LHCN-M2 (cell line): ENCODE measurements at regions not wholly inside any gene's neighbourhood (a gene's known extent, or its start where the extent isn't known, plus 50 kb on each side); places are given as distances from the start of the nearest gene placed in this dataset.

Experiments
- DNase-seq: peaks from one replicate; pipeline ENCODE4 v3.0.0-alpha.2; 2012; ENCODE audit warnings: low read depth

- no peak for DNase-seq
Measured at GRCh38 chr3:110743202-110743601, 328.4 kb upstream of the NECTIN3 start.

- DNase-seq, result no peak
Measured at GRCh38 chr3:110743984-110744383, 327.6 kb upstream of the NECTIN3 start.

GRCh38 chr3:110744723-110745122 is 326.9 kb upstream of the NECTIN3 start:
- no peak for DNase-seq

GRCh38 chr3:110749006-110749405 is 322.6 kb upstream of the NECTIN3 start:
- DNase-seq, result no peak

- DNase-seq, result peak; percentile 68
Measured at GRCh38 chr3:110750201-110750600, 321.4 kb upstream of the NECTIN3 start.

- DNase-seq, result no peak
Measured at GRCh38 chr3:110752307-110752706, 319.3 kb upstream of the NECTIN3 start.

GRCh38 chr3:110753516-110753915 is 318.1 kb upstream of the NECTIN3 start:
- no peak for DNase-seq

GRCh38 chr3:110754212-110754916 is 317.3 kb upstream of the NECTIN3 start:
- no peak for DNase-seq

GRCh38 chr3:110755345-110755744 is 316.3 kb upstream of the NECTIN3 start:
- DNase-seq, result no peak

- DNase-seq, result no peak
Measured at GRCh38 chr3:110756705-110757104, 314.9 kb upstream of the NECTIN3 start.

- peak; percentile 90 for DNase-seq
Measured at GRCh38 chr3:110758208-110758607, 313.4 kb upstream of the NECTIN3 start.

GRCh38 chr3:110767156-110767555 is 304.5 kb upstream of the NECTIN3 start:
- no peak for DNase-seq

- DNase-seq, result no peak
Measured at GRCh38 chr3:110767838-110768237, 303.8 kb upstream of the NECTIN3 start.

- DNase-seq, result peak; percentile 84
Measured at GRCh38 chr3:110773413-110773954, 298.1 kb upstream of the NECTIN3 start.

- DNase-seq, result no peak
Measured at GRCh38 chr3:110774496-110775265, 296.9 kb upstream of the NECTIN3 start.

GRCh38 chr3:110779581-110779980 is 292.0 kb upstream of the NECTIN3 start:
- DNase-seq, result no peak

GRCh38 chr3:110783541-110783940 is 288.1 kb upstream of the NECTIN3 start:
- no peak for DNase-seq

GRCh38 chr3:110788794-110789193 is 282.8 kb upstream of the NECTIN3 start:
- DNase-seq, result no peak

GRCh38 chr3:110789315-110789714 is 282.3 kb upstream of the NECTIN3 start:
- peak; percentile 69 for DNase-seq

- DNase-seq, result no peak
Measured at GRCh38 chr3:110790631-110791030, 281.0 kb upstream of the NECTIN3 start.

- no peak for DNase-seq
Measured at GRCh38 chr3:110791995-110792686, 279.5 kb upstream of the NECTIN3 start.

GRCh38 chr3:110793611-110794010 is 278.0 kb upstream of the NECTIN3 start:
- no peak for DNase-seq
